ENCODE measurements at regions not wholly inside any gene's neighbourhood (a gene's known extent, or its start where the extent isn't known, plus 50 kb on each side); places are given as distances from the start of the nearest gene placed in this dataset.
A peak's percentile ranks its signal among the peaks of the same experiment; 100 is the strongest.

DNA sequence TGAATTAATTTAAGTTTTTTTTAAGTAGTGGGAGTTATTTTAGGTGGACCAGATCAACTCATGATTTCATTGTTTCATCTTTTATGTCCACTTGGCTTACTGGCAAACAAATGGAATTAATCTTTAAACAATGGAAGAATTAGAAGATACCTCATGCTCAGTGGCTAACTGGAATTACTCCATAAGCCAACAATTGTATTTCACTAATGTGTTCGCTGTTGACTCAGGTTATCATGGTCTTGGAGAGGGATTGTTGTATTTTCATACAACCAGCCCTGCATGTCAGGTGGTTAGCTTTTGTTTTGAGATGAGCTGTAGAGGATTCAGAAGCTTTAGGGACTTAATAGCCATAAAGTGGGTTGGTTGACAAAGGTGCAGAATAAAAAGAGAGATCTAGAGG lies 57.2 kb upstream of the HMCN1 start:
- no peaks in the 10 kb centered on the region for H3F3A ChIP-seq (ENCODE audit: control insufficient read depth, insufficient read depth)
- no peaks in the 10 kb centered on the region for H3K27me3 ChIP-seq (ENCODE audit: control insufficient read depth, low read length)
- no peak overlapping the region for H3K4me3 ChIP-seq (ENCODE audit: low read length)
- H3K4me2 ChIP-seq (ENCODE audit: low read length): no peak overlapping the region
- no peaks in the 10 kb centered on the region for H4K20me1 ChIP-seq (ENCODE audit: control insufficient read depth, insufficient read depth, low read depth, low read length)
- no peaks in the 10 kb centered on the region for H3K79me2 ChIP-seq (ENCODE audit: control insufficient read depth, low read length)
- H3K9me3 ChIP-seq (ENCODE audit: control insufficient read depth, insufficient read depth, low read length): no peaks in the 10 kb centered on the region
- peaks cover 28% of the 10 kb centered on the region for H3K4me1 ChIP-seq (ENCODE audit: control insufficient read depth, low read length)
- no peak overlapping the region for H3K27ac ChIP-seq (ENCODE audit: low read depth, low read length)
- no peak for TF ChIP-seq EZH2phosphoT487 (IDR thresholded peaks at IDR 0.05; ENCODE audit: borderline replicate concordance, low read length)
- TF ChIP-seq CTCF (IDR thresholded peaks at IDR 0.05; ENCODE audit: low read depth, low read length, poor library complexity, severe bottlenecking): no peak
- H3K36me3 ChIP-seq (ENCODE audit: control insufficient read depth, low read length): no peaks in the 10 kb centered on the region
- H3K9me2 ChIP-seq (replicated peaks; ENCODE audit: control insufficient read depth, low read length): no peaks in the 10 kb centered on the region

- no peaks in the 10 kb centered on the region for H3K9me3 ChIP-seq (ENCODE audit: control insufficient read depth, insufficient read depth, low read length)
- H3K79me2 ChIP-seq (ENCODE audit: control insufficient read depth, low read length): no peaks in the 10 kb centered on the region
- peak overlapping the region; percentile 43 for H3K4me3 ChIP-seq (ENCODE audit: low read length)
- H3K4me2 ChIP-seq (ENCODE audit: low read length): peak overlapping the region; percentile 60
- H3K27ac ChIP-seq (ENCODE audit: low read depth, low read length): peak overlapping the region; percentile 49
- H3K36me3 ChIP-seq (ENCODE audit: control insufficient read depth, low read length): no peaks in the 10 kb centered on the region
- H4K20me1 ChIP-seq (ENCODE audit: control insufficient read depth, insufficient read depth, low read depth, low read length): no peaks in the 10 kb centered on the region
- H3K4me1 ChIP-seq (ENCODE audit: control insufficient read depth, low read length): peaks cover 24% of the 10 kb centered on the region
- no peaks in the 10 kb centered on the region for H3K27me3 ChIP-seq (ENCODE audit: control insufficient read depth, low read length)
- no peaks in the 10 kb centered on the region for H3K9me2 ChIP-seq (replicated peaks; ENCODE audit: control insufficient read depth, low read length)
- no peak for TF ChIP-seq EZH2phosphoT487 (IDR thresholded peaks at IDR 0.05; ENCODE audit: borderline replicate concordance, low read length)
- no peaks in the 10 kb centered on the region for H3F3A ChIP-seq (ENCODE audit: control insufficient read depth, insufficient read depth)
These were observed 60.0 kb upstream of the HMCN1 start for GRCh38 chr1:185674201-185674600.

DNA sequence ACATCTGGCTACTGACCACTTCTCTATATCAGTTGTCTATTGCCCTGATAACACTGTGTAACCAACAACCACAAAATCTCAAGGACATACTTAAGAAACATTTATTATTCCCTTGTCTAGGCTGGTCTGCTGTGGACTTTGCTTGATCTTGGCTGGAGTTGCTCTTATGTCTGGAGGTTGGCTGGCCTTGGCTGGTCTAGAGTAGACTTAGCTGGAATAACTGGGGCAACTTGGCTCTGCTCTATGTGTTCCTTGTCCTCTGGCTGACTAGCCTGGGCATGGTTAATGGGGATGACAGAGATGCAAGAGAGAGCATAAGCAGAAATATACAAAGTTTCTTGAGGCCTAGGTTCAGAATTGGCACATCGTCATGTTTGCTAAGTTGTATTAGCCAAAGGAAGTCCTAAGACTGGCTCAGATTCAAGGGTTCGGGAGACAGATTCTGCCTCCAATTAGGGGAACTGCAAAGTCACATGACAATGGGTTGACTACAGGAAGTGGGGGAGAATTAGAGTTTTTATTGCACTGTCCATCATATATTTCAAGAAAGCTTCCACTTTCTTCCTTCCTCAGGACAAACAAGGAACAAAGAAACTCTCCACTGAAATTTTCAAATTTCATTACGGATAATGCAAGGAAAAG lies 61.4 kb upstream of the HMCN1 start:
- Histone ChIP-seq H4K20me1 (ENCODE audit: control insufficient read depth, insufficient read depth, low read depth, low read length) (no peaks in the 10 kb centered on the region), H3K4me2 (ENCODE audit: low read length) (no peak overlapping the region), H3K9me2 (replicated peaks; ENCODE audit: control insufficient read depth, low read length) (no peaks in the 10 kb centered on the region), H3K79me2 (ENCODE audit: control insufficient read depth, low read length) (no peaks in the 10 kb centered on the region), H3K27me3 (ENCODE audit: control insufficient read depth, low read length) (no peaks in the 10 kb centered on the region), H3K36me3 (ENCODE audit: control insufficient read depth, low read length) (no peaks in the 10 kb centered on the region), H3K27ac (ENCODE audit: low read depth, low read length) (no peak overlapping the region), H3K4me3 (ENCODE audit: low read length) (no peak overlapping the region), H3K4me1 (ENCODE audit: control insufficient read depth, low read length) (peaks cover 24% of the 10 kb centered on the region), H3F3A (ENCODE audit: control insufficient read depth, insufficient read depth) (no peaks in the 10 kb centered on the region), H3K9me3 (ENCODE audit: control insufficient read depth, insufficient read depth, low read length) (no peaks in the 10 kb centered on the region)
- TF ChIP-seq CTCF (IDR thresholded peaks at IDR 0.05; ENCODE audit: low read depth, low read length, poor library complexity, severe bottlenecking) (no peak), EZH2phosphoT487 (IDR thresholded peaks at IDR 0.05; ENCODE audit: borderline replicate concordance, low read length) (no peak)

DNA sequence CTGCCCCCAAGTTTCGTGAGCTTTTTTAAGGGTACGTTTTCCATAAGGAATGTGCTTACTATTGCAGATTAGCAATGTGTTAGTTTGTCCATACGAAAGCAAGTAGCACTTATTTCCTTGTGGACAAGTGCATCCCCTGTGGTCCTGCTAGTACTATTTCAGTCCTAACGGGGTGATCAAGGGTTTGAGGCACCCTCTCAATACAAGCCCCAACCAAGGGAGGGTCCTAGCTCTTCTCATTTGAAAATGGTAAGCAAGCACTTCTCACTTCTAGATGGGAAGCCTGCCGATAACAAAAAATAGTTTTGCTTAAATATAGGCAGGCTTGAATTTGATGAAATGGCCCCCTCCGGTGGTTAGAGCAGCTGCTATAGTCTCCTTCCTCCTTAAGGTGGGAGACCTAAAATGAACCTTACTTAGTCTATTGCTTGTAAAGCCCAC lies 64.0 kb upstream of the HMCN1 start:
- Histone ChIP-seq H3K79me2 (ENCODE audit: control insufficient read depth, low read length) (no peaks in the 10 kb centered on the region), H3K9me2 (replicated peaks; ENCODE audit: control insufficient read depth, low read length) (no peaks in the 10 kb centered on the region), H3K9me3 (ENCODE audit: control insufficient read depth, insufficient read depth, low read length) (no peaks in the 10 kb centered on the region), H4K20me1 (ENCODE audit: control insufficient read depth, insufficient read depth, low read depth, low read length) (no peaks in the 10 kb centered on the region), H3K4me2 (ENCODE audit: low read length) (no peak overlapping the region), H3K27me3 (ENCODE audit: control insufficient read depth, low read length) (no peaks in the 10 kb centered on the region), H3K4me3 (ENCODE audit: low read length) (no peak overlapping the region), H3K27ac (ENCODE audit: low read depth, low read length) (no peak overlapping the region), H3K4me1 (ENCODE audit: control insufficient read depth, low read length) (peaks cover 23% of the 10 kb centered on the region), H3F3A (ENCODE audit: control insufficient read depth, insufficient read depth) (no peaks in the 10 kb centered on the region), H3K36me3 (ENCODE audit: control insufficient read depth, low read length) (no peaks in the 10 kb centered on the region)
- TF ChIP-seq EZH2phosphoT487 (IDR thresholded peaks at IDR 0.05; ENCODE audit: borderline replicate concordance, low read length) (no peak), CTCF (IDR thresholded peaks at IDR 0.05; ENCODE audit: low read depth, low read length, poor library complexity, severe bottlenecking) (peak; percentile 26)
